Transverse colon (tissue), 4 donors: ENCODE measurements at regions not wholly inside any gene's neighbourhood (a gene's known extent, or its start where the extent isn't known, plus 50 kb on each side); places are given as distances from the start of the nearest gene placed in this dataset.
"Not testable (repeated sequence)": the region's sequence is repeated elsewhere in the genome, so short reads cannot be mapped to it uniquely, and the experiment has no call there.

Experiments used
- DNase-seq: peaks from one replicate; pipeline ENCODE4 v3.0.0-alpha.2; 2019
- H3K27ac ChIP-seq, 4 donors: fragments of 200-600 bp; sonication (generic); 2 replicates each; pipeline ENCODE4 v1.5.1; 2016 to 2018; ENCODE audit warnings: inconsistent platforms in 4 of 4
- H3K27me3 ChIP-seq: fragments of 200-600 bp; sonication (generic); 2 replicates; pipeline ENCODE4 v1.5.1; 2017; ENCODE audit warnings: inconsistent platforms
- H3K36me3 ChIP-seq, 4 donors: fragments of 200-600 bp; sonication (generic); 2 replicates each; pipeline ENCODE4 v1.5.1; 2017 to 2019; ENCODE audit warnings: inconsistent platforms in 4 of 4
- H3K4me1 ChIP-seq, 4 donors: fragments of 200-600 bp; sonication (generic); 2 replicates each; pipeline ENCODE4 v1.5.1; 2017 to 2020; ENCODE audit warnings: inconsistent platforms in 4 of 4
- H3K4me3 ChIP-seq, 4 donors: fragments of 200-600 bp; sonication (generic); 1 replicate in 1 of 4; 2 replicates in 3 of 4; pipeline versions ENCODE4 v1.5.1 to v1.6.1; 2017 to 2019; ENCODE audit warnings: inconsistent platforms in 4 of 4
- H3K9me3 ChIP-seq, 2 donors: fragments of 200-600 bp; sonication (generic); 2 replicates each; pipeline ENCODE4 v1.5.1; 2017 to 2019; ENCODE audit warnings: inconsistent platforms in 2 of 2
- CTCF ChIP-seq, 5 experiments: fragments of 200-600 bp in 3 of 5; fragments of 450-650 bp in 2 of 5; sonication (generic) in 3 of 5; IDR thresholded peaks; 1 replicate in 2 of 5; 2 replicates in 3 of 5; pipeline ENCODE4 v1.5.1; 2016 to 2017; ENCODE audit warnings: antibody characterized with exemption in 5 of 5, inconsistent platforms in 3 of 5, mild to moderate bottlenecking in 2 of 5, moderate library complexity in 1 of 5
- EP300 ChIP-seq: sonication (generic); formaldehyde crosslinking; IDR thresholded peaks from one replicate; pipeline ENCODE4 v1.6.1; 2017; ENCODE audit warnings: antibody characterized with exemption, low read depth
- POLR2A ChIP-seq: fragments of 450-650 bp; IDR thresholded peaks from one replicate; pipeline ENCODE4 v1.6.1; 2016; ENCODE audit warnings: antibody characterized with exemption, mild to moderate bottlenecking, moderate library complexity
- POLR2AphosphoS5 ChIP-seq, 3 donors: sonication (generic); formaldehyde crosslinking; IDR thresholded peaks; one replicate each; pipeline ENCODE4 v1.6.1; 2016; ENCODE audit warnings: antibody characterized with exemption in 3 of 3
- WGBS, 2 donors: methylation state at CpG; one replicate each; pipeline ENCODE4 v1.1.5; 2018; ENCODE audit warnings: low coverage in 1 of 2; 5-methylcytosine and 5-hydroxymethylcytosine counted together
- in situ Hi-C, 4 donors: fragments of 200-750 bp; cut with MboI; loops; one replicate each; pipeline versions ENCODE4 v1.15.0 to v1.15.1; 2017; ENCODE audit warnings: low sequenced_read_pairs in 3 of 4, low pct_ligation_motif_present in 1 of 4, low pct_unique_long_range_greater_than_20kb in 1 of 4
- intact Hi-C: fragments of 100-400 bp; cut with DNase I; formaldehyde crosslinking; loops from one replicate; pipeline ENCODE4 v1.15.1; 2023; ENCODE audit warnings: low total_unique reads

- H3K27me3 ChIP-seq = no peaks in the 10 kb centered on the region
- 68 to 69% methylated on average over 4 of the region's 4 CpGs for WGBS, 2 donors
- no peaks in the 10 kb centered on the region for H3K9me3 ChIP-seq
- no peaks in the 10 kb centered on the region for H3K4me1 ChIP-seq
- no peak overlapping the region for H3K4me3 ChIP-seq
- intact Hi-C loops = no loop called here
- H3K36me3 ChIP-seq = no peaks in the 10 kb centered on the region
- no peak for TF ChIP-seq POLR2A
- no peak for TF ChIP-seq POLR2AphosphoS5 (IDR thresholded peaks at IDR 0.05)
- no peak for TF ChIP-seq CTCF (IDR thresholded peaks at IDR 0.05)
- no peak for TF ChIP-seq EP300
- H3K27ac ChIP-seq = no peak overlapping the region
- DNase-seq = no peak
- in situ Hi-C loops = no loop called here
These were observed 297.5 kb upstream of the SLC16A7 start for GRCh38 chr12:59298296-59298695.

- TF ChIP-seq EP300 (no peak), POLR2AphosphoS5 (IDR thresholded peaks at IDR 0.05) (no peak), CTCF (IDR thresholded peaks at IDR 0.05) (no peak), POLR2A (no peak)
- no peaks in the 10 kb centered on the region for H3K36me3 ChIP-seq
- H3K4me3 ChIP-seq = no peak overlapping the region
- no peak for DNase-seq
- intact Hi-C loops = no loop called here
- H3K4me1 ChIP-seq = no peaks in the 10 kb centered on the region
- in situ Hi-C loops = no loop called here
- no peaks in the 10 kb centered on the region for H3K27me3 ChIP-seq
- H3K27ac ChIP-seq = no peak overlapping the region
- H3K9me3 ChIP-seq = no peaks in the 10 kb centered on the region
- 70 to 78% methylated on average over 5 of the region's 5 CpGs for WGBS, 2 donors
These were observed 301.6 kb upstream of the SLC16A7 start for GRCh38 chr12:59294221-59294620.

GRCh38 chr12:59282999-59283398 lies 312.8 kb upstream of the SLC16A7 start:
- Histone ChIP-seq H3K27me3 (no peaks in the 10 kb centered on the region), H3K4me1 (no peaks in the 10 kb centered on the region), H3K27ac (no peak overlapping the region), H3K9me3 (no peaks in the 10 kb centered on the region), H3K4me3 (no peak overlapping the region), H3K36me3 (no peaks in the 10 kb centered on the region)
- TF ChIP-seq POLR2A (no peak), POLR2AphosphoS5 (IDR thresholded peaks at IDR 0.05) (no peak), CTCF (IDR thresholded peaks at IDR 0.05) (no peak), EP300 (no peak)
- DNase-seq = no peak
- in situ Hi-C loops (no loop called here), intact Hi-C loops (no loop called here)
- 73% methylated on average over 2 of the region's 2 CpGs; no CpG with 5 or more reads in 1 of the 2 donors for WGBS, 2 donors

GRCh38 chr12:59273561-59273960 lies 322.3 kb upstream of the SLC16A7 start:
- intact Hi-C loops, H3K9me3 ChIP-seq, in situ Hi-C loops, H3K4me1 ChIP-seq, H3K27ac ChIP-seq, DNase-seq, H3K4me3 ChIP-seq, H3K36me3 ChIP-seq, H3K27me3 ChIP-seq: not testable (repeated sequence)
- 69 to 88% methylated on average over 1 of the region's 1 CpG for WGBS, 2 donors

GRCh38 chr12:59268295-59268809 lies 327.5 kb upstream of the SLC16A7 start:
- H3K36me3 ChIP-seq = no peaks in the 10 kb centered on the region
- in situ Hi-C loops (no loop called here), intact Hi-C loops (no loop called here)
- TF ChIP-seq EP300 = no peak
- TF ChIP-seq POLR2AphosphoS5 (IDR thresholded peaks at IDR 0.05) = no peak
- TF ChIP-seq CTCF (IDR thresholded peaks at IDR 0.05) = no peak
- TF ChIP-seq POLR2A = no peak
- H3K4me1 ChIP-seq = no peaks in the 10 kb centered on the region
- no peaks in the 10 kb centered on the region for H3K27me3 ChIP-seq
- 76% methylated on average over 2 of the region's 2 CpGs; no CpG with 5 or more reads in 1 of the 2 donors for WGBS, 2 donors
- no peak overlapping the region for H3K27ac ChIP-seq
- DNase-seq = no peak
- H3K9me3 ChIP-seq = no peaks in the 10 kb centered on the region
- H3K4me3 ChIP-seq = no peak overlapping the region
